GM12878 (cell line): ENCODE measurements at regions not wholly inside any gene's neighbourhood (a gene's known extent, or its start where the extent isn't known, plus 50 kb on each side); places are given as distances from the start of the nearest gene placed in this dataset.

ENCODE experiments used
- ATAC-seq: fragments of 200-7000 bp; cut with Tn5 transposase; 3 replicates; pipeline ENCODE4 v1.9.1; 2020; ENCODE audit warnings: mild to moderate bottlenecking, moderate library complexity
- BruUV-seq: library from RNA; stranded (reverse); fragments of 400-500 nt; replicated peaks from 2 replicates; lab custom pipeline; 2021; lab: Mats Ljungman, UMichigan
- CTCF ChIA-PET: fragments of 300-600 bp; sonication (Branson Sonifier 250); formaldehyde crosslinking; extraction: SDS; loops from one replicate; lab custom pipeline; 2021; ENCODE audit warnings: inconsistent platforms; lab: Yijun Ruan, JAX
- POLR2A ChIA-PET: fragments of 350-600 bp; formaldehyde crosslinking; extraction: SDS; loops from one replicate; lab custom pipeline; 2021; ENCODE audit warnings: inconsistent platforms; lab: Charles Lee
- RAD21 ChIA-PET: fragments of 300-600 bp; sonication (Branson Sonifier 250); formaldehyde crosslinking; loops from one replicate; lab custom pipeline; 2023; ENCODE audit warnings: antibody characterized with exemption; ENCODE audit not compliant: unreplicated experiment; lab: Charles Lee
- SMC1A ChIA-PET: fragments of 300-600 bp; sonication (Branson Sonifier 250); formaldehyde crosslinking; loops from one replicate; lab custom pipeline; 2023; ENCODE audit not compliant: unreplicated experiment, uncharacterized antibody; lab: Charles Lee
- DNase-seq: peaks from one replicate; pipeline ENCODE4 v3.0.0-alpha.2; 2011; ENCODE audit warnings: low read depth, low spot score
- FAIRE-seq: peaks from 3 replicates; lab custom pipeline; 2011; peaks lifted over from hg19 to GRCh38; lab: Jason Lieb, UNC
- H2AFZ ChIP-seq: 2 replicates; pipeline ENCODE4 v1.6.0; 2011; ENCODE audit warnings: low read depth, low read length, control low read depth; ENCODE audit not compliant: control insufficient read depth
- H3K27ac ChIP-seq: 2 replicates; pipeline ENCODE4 v1.5.1; 2011; ENCODE audit warnings: control low read depth; ENCODE audit not compliant: control insufficient read depth, insufficient read depth
- H3K27me3 ChIP-seq, 2 experiments: replicated peaks in 1 of 2; 2 replicates each; pipeline versions ENCODE4 v1.6.0 to v1.6.1; 2011; ENCODE audit warnings: low read length in 1 of 2; ENCODE audit not compliant: control insufficient read depth in 2 of 2, insufficient read depth in 2 of 2
- H3K36me3 ChIP-seq, 2 experiments: 2 replicates each; pipeline ENCODE4 v1.5.1; 2011; ENCODE audit warnings: low read length in 1 of 2; ENCODE audit not compliant: control insufficient read depth in 2 of 2, insufficient read depth in 2 of 2
- H3K4me1 ChIP-seq: 2 replicates; pipeline ENCODE4 v1.6.1; 2011; ENCODE audit warnings: mild to moderate bottlenecking, low read length, moderate library complexity, mixed read lengths; ENCODE audit not compliant: control insufficient read depth, insufficient read depth
- H3K4me2 ChIP-seq: 2 replicates; pipeline ENCODE4 v1.6.0; 2011; ENCODE audit warnings: control low read depth; ENCODE audit not compliant: control insufficient read depth, insufficient read depth
- H3K4me3 ChIP-seq: fragments of 200-600 bp; sonication (generic); 2 replicates; pipeline ENCODE4 v1.5.1; 2016
- H3K79me2 ChIP-seq: 2 replicates; pipeline ENCODE4 v1.6.0; 2011; ENCODE audit warnings: low read length; ENCODE audit not compliant: control insufficient read depth, insufficient read depth
- H3K9ac ChIP-seq: 2 replicates; pipeline ENCODE4 v1.8.0; 2011; ENCODE audit warnings: low read length, control low read depth, mixed read lengths; ENCODE audit not compliant: control insufficient read depth, insufficient read depth
- H3K9me3 ChIP-seq: replicated peaks from 3 replicates; pipeline ENCODE4 v1.5.1; 2011; ENCODE audit warnings: mild to moderate bottlenecking, low read length; ENCODE audit not compliant: control insufficient read depth, insufficient read depth
- H4K20me1 ChIP-seq: 2 replicates; pipeline ENCODE4 v1.6.0; 2011; ENCODE audit not compliant: control insufficient read depth, insufficient read depth
- CBX5 ChIP-seq: sonication (generic); IDR thresholded peaks from 2 replicates; pipeline ENCODE4 v1.6.1; 2016; ENCODE audit warnings: low read depth, moderate library complexity, mild to moderate bottlenecking, inconsistent platforms
- CHD1 ChIP-seq: IDR thresholded peaks from 2 replicates; pipeline ENCODE4 v1.6.1; 2012; ENCODE audit warnings: low read depth, low read length, improper control_type of control experiment
- DPF2 ChIP-seq: fragments of 450-650 bp; IDR thresholded peaks from 2 replicates; pipeline ENCODE4 v1.6.1; 2017; ENCODE audit warnings: mild to moderate bottlenecking
- GABPA ChIP-seq: IDR thresholded peaks from 2 replicates; pipeline ENCODE4 v1.6.1; 2014; ENCODE audit warnings: antibody characterized with exemption, low read depth, mild to moderate bottlenecking, inconsistent platforms
- HDGF ChIP-seq: fragments of 450-650 bp; IDR thresholded peaks from 2 replicates; pipeline ENCODE4 v1.6.1; 2016; ENCODE audit warnings: antibody characterized with exemption
- MTA2 ChIP-seq: fragments of 450-650 bp; IDR thresholded peaks from 2 replicates; pipeline ENCODE4 v1.6.1; 2016; ENCODE audit warnings: low read depth, mild to moderate bottlenecking, moderate library complexity
- MTA3 ChIP-seq: IDR thresholded peaks from 2 replicates; pipeline ENCODE4 v1.6.1; 2012; ENCODE audit warnings: low read length, inconsistent platforms, borderline replicate concordance
- PML ChIP-seq: IDR thresholded peaks from 2 replicates; pipeline ENCODE4 v1.6.1; 2012; ENCODE audit warnings: low read length, inconsistent platforms
- POLR2AphosphoS2 ChIP-seq: IDR thresholded peaks from 2 replicates; pipeline ENCODE4 v1.6.1; 2011; ENCODE audit warnings: low read depth, mild to moderate bottlenecking, low read length, improper control_type of control experiment, moderate library complexity
- RAD51 ChIP-seq: fragments of 450-650 bp; IDR thresholded peaks from 2 replicates; pipeline ENCODE4 v1.6.1; 2016; ENCODE audit warnings: moderate library complexity, mild to moderate bottlenecking, inconsistent platforms
- SMAD1 ChIP-seq: fragments of 450-650 bp; IDR thresholded peaks from 2 replicates; pipeline ENCODE4 v1.6.1; 2018; ENCODE audit warnings: mild to moderate bottlenecking, low read depth; ENCODE audit not compliant: partially characterized antibody
- TCF3 ChIP-seq: IDR thresholded peaks from 2 replicates; pipeline ENCODE4 v1.6.1; 2012; ENCODE audit warnings: low read depth, mild to moderate bottlenecking, low read length, borderline replicate concordance; ENCODE audit not compliant: insufficient read depth
- ZNF384 ChIP-seq: IDR thresholded peaks from 2 replicates; pipeline ENCODE4 v1.6.1; 2012; ENCODE audit warnings: low read depth, mild to moderate bottlenecking, low read length, improper control_type of control experiment, borderline replicate concordance
- WGBS: methylation state at CpG from one replicate; pipeline ENCODE4 v1.1.6; 2016; ENCODE audit warnings: low lambda C conversion rate; ENCODE audit not compliant: insufficient replicate concordance, insufficient coverage; ENCODE audit errors: missing lambda C conversion rate; 5-methylcytosine and 5-hydroxymethylcytosine counted together
- in situ Hi-C: fragments of 300-500 bp; cut with MboI; formaldehyde crosslinking; loops from 9 replicates; pipeline ENCODE4 v1.14.3; 2018; ENCODE audit warnings: mixed read lengths
- intact Hi-C: fragments of 100-400 bp; cut with micrococcal nuclease; formaldehyde crosslinking; loops from one replicate; pipeline ENCODE4 v1.14.2; 2022; ENCODE audit not compliant: unreplicated experiment
- TF ChIP-seq, protein P1 (sequence below): IDR thresholded peaks from 2 replicates; pipeline ENCODE4 v1.6.1; 2011; ENCODE audit warnings: low read depth, low read length, improper control_type of control experiment, borderline replicate concordance
- TF ChIP-seq, protein P2 (sequence below): IDR thresholded peaks from 2 replicates; pipeline ENCODE4 v1.6.1; 2012; ENCODE audit warnings: low read length, inconsistent platforms
- TF ChIP-seq, protein P3 (sequence below): fragments of 450-650 bp; IDR thresholded peaks from 2 replicates; pipeline ENCODE4 v1.6.1; 2017; ENCODE audit warnings: mild to moderate bottlenecking, low read depth, inconsistent platforms; ENCODE audit not compliant: poor library complexity, severe bottlenecking
- TF ChIP-seq, protein P4 (sequence below): fragments of 450-650 bp; IDR thresholded peaks from 2 replicates; pipeline ENCODE4 v1.6.1; 2017; ENCODE audit warnings: mild to moderate bottlenecking, moderate library complexity

DNA sequence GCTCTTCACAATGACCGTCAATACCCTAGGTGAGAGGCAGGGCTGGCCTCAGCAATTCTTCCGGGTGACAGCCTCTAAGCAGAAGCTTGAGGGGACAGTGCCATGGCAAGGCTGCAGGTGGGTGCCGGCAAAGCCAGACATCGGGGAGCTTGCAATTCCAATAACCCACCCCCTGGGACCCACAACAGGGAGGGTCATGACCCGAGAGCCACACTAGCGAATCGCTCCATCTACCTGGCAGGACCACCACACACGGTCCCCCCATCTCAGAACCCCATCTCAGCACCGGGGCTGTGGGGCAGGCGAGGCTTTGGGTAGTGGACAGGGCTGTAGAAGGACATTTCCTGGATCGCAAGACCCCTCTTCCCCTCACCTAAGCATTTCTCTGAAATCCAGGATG lies 177.2 kb downstream of the ACKR3 start:
- no peak for TF ChIP-seq GABPA
- no peak for TF ChIP-seq TCF3
- TF ChIP-seq, protein P1, sequence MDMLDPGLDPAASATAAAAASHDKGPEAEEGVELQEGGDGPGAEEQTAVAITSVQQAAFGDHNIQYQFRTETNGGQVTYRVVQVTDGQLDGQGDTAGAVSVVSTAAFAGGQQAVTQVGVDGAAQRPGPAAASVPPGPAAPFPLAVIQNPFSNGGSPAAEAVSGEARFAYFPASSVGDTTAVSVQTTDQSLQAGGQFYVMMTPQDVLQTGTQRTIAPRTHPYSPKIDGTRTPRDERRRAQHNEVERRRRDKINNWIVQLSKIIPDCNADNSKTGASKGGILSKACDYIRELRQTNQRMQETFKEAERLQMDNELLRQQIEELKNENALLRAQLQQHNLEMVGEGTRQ, result no peak
- TF ChIP-seq CBX5, result no peak
- TF ChIP-seq SMAD1, result no peak
- TF ChIP-seq, protein P2, sequence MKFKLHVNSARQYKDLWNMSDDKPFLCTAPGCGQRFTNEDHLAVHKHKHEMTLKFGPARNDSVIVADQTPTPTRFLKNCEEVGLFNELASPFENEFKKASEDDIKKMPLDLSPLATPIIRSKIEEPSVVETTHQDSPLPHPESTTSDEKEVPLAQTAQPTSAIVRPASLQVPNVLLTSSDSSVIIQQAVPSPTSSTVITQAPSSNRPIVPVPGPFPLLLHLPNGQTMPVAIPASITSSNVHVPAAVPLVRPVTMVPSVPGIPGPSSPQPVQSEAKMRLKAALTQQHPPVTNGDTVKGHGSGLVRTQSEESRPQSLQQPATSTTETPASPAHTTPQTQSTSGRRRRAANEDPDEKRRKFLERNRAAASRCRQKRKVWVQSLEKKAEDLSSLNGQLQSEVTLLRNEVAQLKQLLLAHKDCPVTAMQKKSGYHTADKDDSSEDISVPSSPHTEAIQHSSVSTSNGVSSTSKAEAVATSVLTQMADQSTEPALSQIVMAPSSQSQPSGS, result no peak
- no peak for TF ChIP-seq PML
- TF ChIP-seq, protein P3, sequence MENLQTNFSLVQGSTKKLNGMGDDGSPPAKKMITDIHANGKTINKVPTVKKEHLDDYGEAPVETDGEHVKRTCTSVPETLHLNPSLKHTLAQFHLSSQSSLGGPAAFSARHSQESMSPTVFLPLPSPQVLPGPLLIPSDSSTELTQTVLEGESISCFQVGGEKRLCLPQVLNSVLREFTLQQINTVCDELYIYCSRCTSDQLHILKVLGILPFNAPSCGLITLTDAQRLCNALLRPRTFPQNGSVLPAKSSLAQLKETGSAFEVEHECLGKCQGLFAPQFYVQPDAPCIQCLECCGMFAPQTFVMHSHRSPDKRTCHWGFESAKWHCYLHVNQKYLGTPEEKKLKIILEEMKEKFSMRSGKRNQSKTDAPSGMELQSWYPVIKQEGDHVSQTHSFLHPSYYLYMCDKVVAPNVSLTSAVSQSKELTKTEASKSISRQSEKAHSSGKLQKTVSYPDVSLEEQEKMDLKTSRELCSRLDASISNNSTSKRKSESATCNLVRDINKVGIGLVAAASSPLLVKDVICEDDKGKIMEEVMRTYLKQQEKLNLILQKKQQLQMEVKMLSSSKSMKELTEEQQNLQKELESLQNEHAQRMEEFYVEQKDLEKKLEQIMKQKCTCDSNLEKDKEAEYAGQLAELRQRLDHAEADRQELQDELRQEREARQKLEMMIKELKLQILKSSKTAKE, result no peak
- no peak for TF ChIP-seq MTA3
- TF ChIP-seq HDGF, result no peak
- no peak for TF ChIP-seq RAD51
- no peak for TF ChIP-seq DPF2
- TF ChIP-seq ZNF384, result no peak
- TF ChIP-seq POLR2AphosphoS2, result no peak
- TF ChIP-seq, protein P4, sequence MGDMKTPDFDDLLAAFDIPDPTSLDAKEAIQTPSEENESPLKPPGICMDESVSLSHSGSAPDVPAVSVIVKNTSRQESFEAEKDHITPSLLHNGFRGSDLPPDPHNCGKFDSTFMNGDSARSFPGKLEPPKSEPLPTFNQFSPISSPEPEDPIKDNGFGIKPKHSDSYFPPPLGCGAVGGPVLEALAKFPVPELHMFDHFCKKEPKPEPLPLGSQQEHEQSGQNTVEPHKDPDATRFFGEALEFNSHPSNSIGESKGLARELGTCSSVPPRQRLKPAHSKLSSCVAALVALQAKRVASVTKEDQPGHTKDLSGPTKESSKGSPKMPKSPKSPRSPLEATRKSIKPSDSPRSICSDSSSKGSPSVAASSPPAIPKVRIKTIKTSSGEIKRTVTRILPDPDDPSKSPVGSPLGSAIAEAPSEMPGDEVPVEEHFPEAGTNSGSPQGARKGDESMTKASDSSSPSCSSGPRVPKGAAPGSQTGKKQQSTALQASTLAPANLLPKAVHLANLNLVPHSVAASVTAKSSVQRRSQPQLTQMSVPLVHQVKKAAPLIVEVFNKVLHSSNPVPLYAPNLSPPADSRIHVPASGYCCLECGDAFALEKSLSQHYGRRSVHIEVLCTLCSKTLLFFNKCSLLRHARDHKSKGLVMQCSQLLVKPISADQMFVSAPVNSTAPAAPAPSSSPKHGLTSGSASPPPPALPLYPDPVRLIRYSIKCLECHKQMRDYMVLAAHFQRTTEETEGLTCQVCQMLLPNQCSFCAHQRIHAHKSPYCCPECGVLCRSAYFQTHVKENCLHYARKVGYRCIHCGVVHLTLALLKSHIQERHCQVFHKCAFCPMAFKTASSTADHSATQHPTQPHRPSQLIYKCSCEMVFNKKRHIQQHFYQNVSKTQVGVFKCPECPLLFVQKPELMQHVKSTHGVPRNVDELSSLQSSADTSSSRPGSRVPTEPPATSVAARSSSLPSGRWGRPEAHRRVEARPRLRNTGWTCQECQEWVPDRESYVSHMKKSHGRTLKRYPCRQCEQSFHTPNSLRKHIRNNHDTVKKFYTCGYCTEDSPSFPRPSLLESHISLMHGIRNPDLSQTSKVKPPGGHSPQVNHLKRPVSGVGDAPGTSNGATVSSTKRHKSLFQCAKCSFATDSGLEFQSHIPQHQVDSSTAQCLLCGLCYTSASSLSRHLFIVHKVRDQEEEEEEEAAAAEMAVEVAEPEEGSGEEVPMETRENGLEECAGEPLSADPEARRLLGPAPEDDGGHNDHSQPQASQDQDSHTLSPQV, result no peak
- TF ChIP-seq MTA2, result no peak
- TF ChIP-seq CHD1, result no peak
- FAIRE-seq, result no peak
- Histone ChIP-seq H3K4me3 (no peak overlapping the region), H3K9ac (no peak overlapping the region), H3K27me3 (peaks cover 2 to 3% of the 10 kb centered on the region in 2 experiments; a peak in 2 of 4 replicates), H3K79me2 (no peaks in the 10 kb centered on the region), H2AFZ (no peak overlapping the region), H3K9me3 (no peaks in the 10 kb centered on the region), H3K36me3 (no peaks in the 10 kb centered on the region), H4K20me1 (no peaks in the 10 kb centered on the region), H3K4me2 (no peak overlapping the region), H3K4me1 (no peaks in the 10 kb centered on the region), H3K27ac (no peak overlapping the region)
- no peak for DNase-seq
- 28% methylated on average over 11 of the region's 11 CpGs for WGBS
- ChIA-PET SMC1A (no interaction called here), POLR2A (no interaction called here), CTCF (no interaction called here), RAD21 (interaction anchor here (1.2 kb wide), 1 partner anchor 177 kb away, joined by 3 read pairs; the partner anchor contains the start of gene ACKR3)
- no TSS peak for BruUV-seq
- ATAC-seq, result no peak
- in situ Hi-C loops, result no loop called here
- intact Hi-C loops, result no loop called here
